Left cardiac atrium (tissue), 4 donors: ENCODE measurements at regions not wholly inside any gene's neighbourhood (a gene's known extent, or its start where the extent isn't known, plus 50 kb on each side); places are given as distances from the start of the nearest gene placed in this dataset.

Experiments used
- ATAC-seq, 2 donors: fragments of 200-7000 bp; cut with Tn5 transposase; one replicate each; pipeline ENCODE4 v1.9.1; 2020; ENCODE audit warnings: mild to moderate bottlenecking in 2 of 2, moderate library complexity in 2 of 2
- DNase-seq: peaks from one replicate; pipeline ENCODE4 v3.0.0-alpha.2; 2020
- intact Hi-C, 2 donors: fragments of 100-400 bp; cut with DNase I; formaldehyde crosslinking; loops; one replicate each; pipeline versions ENCODE4 v1.14.1 to v1.15.1; 2022 to 2023
- donor health status: DM: no; HTN: yes; CAD: no.
- donor health status: DM: no; HTN: yes; CAD: no; lungs with severe emphysema.
- donor health status: DM: yes; HTN: yes; CAD: no.
- donor health status: Dilated cardiomyopathy.

GRCh38 chr13:50355797-50356196 is 340.6 kb downstream of the KCNRG start:
- ATAC-seq, result no peak
- no peak for DNase-seq
- intact Hi-C loops, result no loop called here

GRCh38 chr13:50357136-50357535 is 341.9 kb downstream of the KCNRG start:
- intact Hi-C loops, result no loop called here
- no peak for DNase-seq
- ATAC-seq, result peak in 1 of 2 donors; percentile 6

GRCh38 chr13:50357586-50358118 is 342.4 kb downstream of the KCNRG start:
- peak; percentile 72 to 91 for ATAC-seq
- intact Hi-C loops, result no loop called here
- peak; percentile 34 for DNase-seq

- intact Hi-C loops, result no loop called here
- no peak for DNase-seq
- peak; percentile 25 to 28 for ATAC-seq
Measured at GRCh38 chr13:50358231-50359040, 343.2 kb downstream of the KCNRG start.

- DNase-seq, result no peak
- intact Hi-C loops, result no loop called here
- no peak for ATAC-seq
Measured at GRCh38 chr13:50359041-50359367, 343.8 kb downstream of the KCNRG start.

- ATAC-seq (no peak), DNase-seq (no peak)
- intact Hi-C loops, result no loop called here
Measured at GRCh38 chr13:50359779-50360178, 344.5 kb downstream of the KCNRG start.

GRCh38 chr13:50360637-50361036 is 345.4 kb downstream of the KCNRG start:
- intact Hi-C loops, result no loop called here
- DNase-seq (no peak), ATAC-seq (no peak)

GRCh38 chr13:50361282-50361681 is 346.0 kb downstream of the KCNRG start:
- DNase-seq, result no peak
- no peak for ATAC-seq
- intact Hi-C loops, result no loop called here

GRCh38 chr13:50365408-50366391 is 350.5 kb downstream of the KCNRG start:
- peak in 1 of 2 donors; percentile 27 for ATAC-seq
- no peak for DNase-seq
- intact Hi-C loops, result no loop called here

- no peak for DNase-seq
- intact Hi-C loops, result no loop called here
- ATAC-seq, result no peak
Measured at GRCh38 chr13:50366488-50367174, 351.4 kb downstream of the KCNRG start.

- intact Hi-C loops, result no loop called here
- DNase-seq (no peak), ATAC-seq (no peak)
Measured at GRCh38 chr13:50369646-50370045, 354.4 kb downstream of the KCNRG start.

- ATAC-seq (peak in 1 of 2 donors; percentile 24), DNase-seq (no peak)
- intact Hi-C loops, result no loop called here
Measured at GRCh38 chr13:50370303-50370950, 355.2 kb downstream of the KCNRG start.

GRCh38 chr13:50374517-50374916 is 359.3 kb downstream of the KCNRG start:
- ATAC-seq (no peak), DNase-seq (no peak)
- intact Hi-C loops, result no loop called here

GRCh38 chr13:50375792-50376191 is 360.5 kb downstream of the KCNRG start:
- DNase-seq (no peak), ATAC-seq (no peak)
- intact Hi-C loops, result loop anchor here in 1 of 2 donors (5.0 kb wide), 1 partner anchor 427 kb away; no protein-coding TSS in a partner anchor

- ATAC-seq, result no peak
- intact Hi-C loops, result loop anchor here in 1 of 2 donors (5.0 kb wide), 1 partner anchor 425 kb away; no protein-coding TSS in a partner anchor
- no peak for DNase-seq
Measured at GRCh38 chr13:50376895-50377575, 361.8 kb downstream of the KCNRG start.

GRCh38 chr13:50377726-50378270 is 362.6 kb downstream of the KCNRG start:
- ATAC-seq (no peak), DNase-seq (no peak)
- intact Hi-C loops, result loop anchor here in 1 of 2 donors (5.0 kb wide), 1 partner anchor 425 kb away; no protein-coding TSS in a partner anchor

- intact Hi-C loops, result loop anchor here in 1 of 2 donors (5.0 kb wide), 1 partner anchor 424 kb away; no protein-coding TSS in a partner anchor
- ATAC-seq, result no peak
- DNase-seq, result no peak
Measured at GRCh38 chr13:50378509-50379044, 363.3 kb downstream of the KCNRG start.
